GM12873 (cell line): ENCODE measurements at regions not wholly inside any gene's neighbourhood (a gene's known extent, or its start where the extent isn't known, plus 50 kb on each side); places are given as distances from the start of the nearest gene placed in this dataset.

Experiments
- TF ChIP-seq, protein P1 (sequence below): IDR thresholded peaks from 2 replicates; pipeline ENCODE4 v1.5.1; 2012; ENCODE audit warnings: low read depth, mild to moderate bottlenecking, moderate library complexity, low read length, control low read depth; ENCODE audit not compliant: insufficient read depth; ENCODE audit errors: missing control alignments

- TF ChIP-seq, protein P1, sequence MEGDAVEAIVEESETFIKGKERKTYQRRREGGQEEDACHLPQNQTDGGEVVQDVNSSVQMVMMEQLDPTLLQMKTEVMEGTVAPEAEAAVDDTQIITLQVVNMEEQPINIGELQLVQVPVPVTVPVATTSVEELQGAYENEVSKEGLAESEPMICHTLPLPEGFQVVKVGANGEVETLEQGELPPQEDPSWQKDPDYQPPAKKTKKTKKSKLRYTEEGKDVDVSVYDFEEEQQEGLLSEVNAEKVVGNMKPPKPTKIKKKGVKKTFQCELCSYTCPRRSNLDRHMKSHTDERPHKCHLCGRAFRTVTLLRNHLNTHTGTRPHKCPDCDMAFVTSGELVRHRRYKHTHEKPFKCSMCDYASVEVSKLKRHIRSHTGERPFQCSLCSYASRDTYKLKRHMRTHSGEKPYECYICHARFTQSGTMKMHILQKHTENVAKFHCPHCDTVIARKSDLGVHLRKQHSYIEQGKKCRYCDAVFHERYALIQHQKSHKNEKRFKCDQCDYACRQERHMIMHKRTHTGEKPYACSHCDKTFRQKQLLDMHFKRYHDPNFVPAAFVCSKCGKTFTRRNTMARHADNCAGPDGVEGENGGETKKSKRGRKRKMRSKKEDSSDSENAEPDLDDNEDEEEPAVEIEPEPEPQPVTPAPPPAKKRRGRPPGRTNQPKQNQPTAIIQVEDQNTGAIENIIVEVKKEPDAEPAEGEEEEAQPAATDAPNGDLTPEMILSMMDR = no peak
Measured at GRCh38 chr11:49499117-49499516, 290.7 kb upstream of the FOLH1 start.

GRCh38 chr11:49505231-49505630 is 296.8 kb upstream of the FOLH1 start:
- TF ChIP-seq, protein P1 = no peak

DNA sequence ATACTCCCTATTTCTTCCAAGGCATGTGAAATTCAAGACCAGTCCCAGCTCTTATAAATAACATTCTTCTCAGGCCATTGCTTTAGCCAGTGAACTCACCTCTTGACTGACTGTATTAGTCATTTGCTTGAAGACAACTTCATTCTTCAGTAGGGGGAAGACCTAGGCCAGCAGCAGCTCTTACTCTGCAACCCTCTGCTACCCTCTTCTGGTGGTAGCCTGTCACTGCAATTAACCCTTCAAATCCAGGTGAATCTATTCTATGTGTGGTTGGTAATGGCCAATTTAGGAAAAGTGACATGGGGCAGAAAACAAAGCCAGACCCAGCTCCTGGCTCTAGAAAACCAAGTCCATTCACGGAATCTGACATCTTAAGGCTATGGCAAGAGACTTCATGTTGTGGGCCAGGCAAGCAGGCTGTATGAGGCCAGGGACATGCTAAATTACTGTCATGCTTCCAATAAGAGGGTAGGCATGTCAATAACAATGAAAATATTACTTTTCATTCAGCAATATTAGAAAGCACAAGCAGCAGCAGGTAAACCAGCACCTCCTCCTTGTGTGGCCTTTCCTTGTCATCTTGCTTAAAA is 317.9 kb upstream of the FOLH1 start:
- TF ChIP-seq, protein P1 = peak; percentile 70

- TF ChIP-seq, protein P1 = no peak
Measured at GRCh38 chr11:49533204-49533603, 324.8 kb upstream of the FOLH1 start.

GRCh38 chr11:49851511-49851910 is 100.7 kb upstream of the OR4C13 start:
- TF ChIP-seq, protein P1 = no peak

GRCh38 chr11:49851971-49852389 is 100.2 kb upstream of the OR4C13 start:
- TF ChIP-seq, protein P1 = no peak
